GM21529 (cell line): ENCODE measurements at regions not wholly inside any gene's neighbourhood (a gene's known extent, or its start where the extent isn't known, plus 50 kb on each side); places are given as distances from the start of the nearest gene placed in this dataset.

Experiments used
- ATAC-seq: cut with Tn5 transposase; IDR thresholded peaks from one replicate; pipeline ENCODE4 v1.9.1; 2021; ENCODE audit not compliant: unreplicated experiment

DNA sequence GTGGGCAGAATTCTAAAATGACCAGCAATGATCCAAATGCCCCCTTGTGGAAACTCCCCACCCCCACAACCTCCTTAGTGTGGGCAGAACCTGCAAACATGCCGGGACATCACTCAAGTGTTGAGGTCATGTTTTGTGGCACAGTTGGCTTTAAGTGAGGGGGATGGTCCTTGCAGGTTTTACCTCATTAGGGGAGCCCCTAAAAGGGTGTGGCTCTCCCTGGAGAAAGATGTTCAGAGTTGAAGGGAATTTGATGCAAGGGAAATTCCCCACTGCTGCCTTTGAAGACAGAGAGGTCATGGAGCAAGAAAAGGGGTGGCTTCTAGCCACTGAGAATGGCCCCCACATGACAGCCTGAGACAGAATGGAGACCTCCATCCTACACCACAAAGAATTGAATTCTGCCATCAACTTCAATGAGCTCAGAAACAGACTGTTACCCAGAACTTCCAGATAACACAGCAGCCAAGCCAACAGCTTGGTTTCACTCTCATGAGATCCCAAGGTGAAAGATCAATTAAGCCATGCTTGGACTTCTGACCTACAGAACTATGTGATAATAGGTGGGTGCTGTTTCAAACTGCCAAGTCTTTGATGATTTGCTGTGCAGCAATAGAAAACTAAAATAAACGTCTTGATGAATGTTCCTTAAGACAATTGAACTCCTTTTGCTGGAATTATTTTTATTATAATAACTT is 103.4 kb downstream of the MED10 start:
- ATAC-seq, result no peak

DNA sequence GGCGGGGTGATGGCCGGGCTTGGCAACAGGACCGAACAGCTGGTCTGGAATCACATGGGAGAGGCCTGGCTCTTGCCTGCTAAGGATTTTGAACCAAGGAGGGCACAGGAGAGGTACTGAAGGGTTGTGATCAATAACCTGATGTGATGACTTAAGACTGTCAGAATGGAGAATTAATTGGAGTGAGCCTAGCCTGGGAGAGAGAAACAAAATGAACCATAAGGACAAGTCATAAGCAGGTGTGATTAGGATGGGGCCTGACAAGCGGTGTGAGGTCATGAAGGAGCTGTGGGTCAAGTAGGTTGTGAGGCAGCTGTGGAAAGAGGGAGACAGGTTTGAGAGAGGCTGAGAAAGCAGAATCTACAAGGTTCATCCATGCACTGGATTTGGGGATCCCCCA is 104.6 kb downstream of the MED10 start:
- ATAC-seq, result no peak

DNA sequence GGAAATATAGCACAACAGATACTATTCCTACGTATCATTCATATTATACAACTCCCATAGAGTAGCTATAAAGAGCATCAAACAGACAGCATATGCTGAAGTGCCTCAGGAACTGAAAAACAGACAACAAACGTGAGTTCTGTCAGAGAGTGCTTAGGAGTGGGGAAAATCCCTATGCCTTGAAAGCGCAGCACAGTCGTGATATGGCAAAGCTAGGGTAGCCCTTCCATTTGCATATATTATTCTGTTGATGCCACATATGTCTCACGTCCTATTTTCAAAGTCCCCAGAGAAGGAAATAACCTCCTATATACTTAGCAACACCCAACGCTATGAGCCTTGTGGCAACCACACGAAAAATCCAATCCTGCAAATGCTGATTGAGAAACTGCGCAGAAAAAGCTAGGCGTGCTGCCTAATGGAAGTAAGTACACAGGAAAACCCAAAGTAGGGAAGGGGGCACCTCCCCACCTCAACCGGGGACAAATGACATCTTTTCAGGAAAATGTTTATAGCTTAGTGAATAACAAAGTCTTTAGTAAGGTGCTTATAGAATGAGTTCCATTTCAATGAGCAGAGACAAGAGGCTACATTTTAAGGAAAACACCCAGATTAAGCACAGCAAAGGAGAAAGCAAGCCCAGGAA is 105.1 kb downstream of the MED10 start:
- peak; percentile 89 for ATAC-seq

DNA sequence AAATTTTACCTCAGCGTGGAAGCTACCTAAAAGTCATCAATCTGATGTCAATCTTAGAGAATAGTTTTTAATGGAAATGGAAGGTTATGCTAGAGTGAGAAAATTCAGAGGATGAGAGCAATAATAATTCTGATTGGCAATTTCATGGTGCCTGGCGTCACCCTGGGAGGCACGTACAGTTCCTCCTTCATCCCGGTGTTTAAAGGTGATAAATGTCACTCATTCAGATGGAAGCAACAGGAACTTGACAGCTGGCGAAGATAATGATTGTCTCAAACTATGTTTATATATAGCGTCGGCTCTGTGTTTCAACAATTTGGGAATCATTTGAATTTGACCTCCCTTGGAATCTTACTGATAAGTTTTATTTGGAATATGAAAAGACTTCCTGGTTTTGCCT is 108.4 kb downstream of the MED10 start:
- ATAC-seq, result no peak

DNA sequence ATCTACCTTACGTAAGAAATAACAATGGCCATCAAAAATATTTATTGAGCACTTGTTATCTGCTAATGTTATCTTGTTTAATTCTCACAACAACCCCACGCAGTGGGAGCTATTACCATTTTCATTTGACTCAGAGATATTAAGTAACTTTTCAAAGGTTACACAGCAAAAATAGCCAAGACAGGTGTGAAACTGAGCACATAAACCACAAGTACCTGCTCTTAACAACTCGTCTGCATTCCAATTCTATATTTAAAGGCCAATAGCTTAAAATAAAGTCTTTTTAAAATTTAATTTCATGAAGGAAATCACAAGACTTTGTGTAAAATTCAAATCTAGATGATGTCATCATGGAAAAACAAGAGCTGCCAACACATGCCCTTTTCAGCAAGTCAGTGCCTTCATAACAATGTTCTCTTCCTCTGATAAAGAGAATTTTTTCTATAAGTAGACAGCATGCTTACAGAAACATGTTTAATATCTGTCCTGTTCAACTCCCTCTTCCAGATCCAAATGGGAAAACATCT is 111.6 kb downstream of the MED10 start:
- no peak for ATAC-seq

DNA sequence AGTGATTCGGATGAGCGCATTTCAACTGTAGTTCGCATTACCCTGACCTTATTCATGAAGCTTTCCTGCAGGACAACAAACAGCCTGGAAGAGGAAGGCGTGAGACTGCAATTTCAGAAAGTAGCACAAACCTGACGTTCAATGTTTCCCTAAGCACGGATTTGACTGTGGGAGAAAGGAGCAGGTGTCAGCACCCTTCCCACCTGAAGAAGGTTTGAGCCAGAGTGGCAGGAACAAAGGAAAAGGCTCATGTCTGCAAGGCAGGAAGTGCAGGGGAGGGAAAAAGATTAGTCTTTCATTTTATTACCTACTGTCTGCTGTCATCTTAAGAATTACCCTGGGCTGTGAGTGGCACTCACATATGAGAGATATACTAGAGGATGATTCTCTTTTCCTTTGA is 114.0 kb downstream of the MED10 start:
- no peak for ATAC-seq

DNA sequence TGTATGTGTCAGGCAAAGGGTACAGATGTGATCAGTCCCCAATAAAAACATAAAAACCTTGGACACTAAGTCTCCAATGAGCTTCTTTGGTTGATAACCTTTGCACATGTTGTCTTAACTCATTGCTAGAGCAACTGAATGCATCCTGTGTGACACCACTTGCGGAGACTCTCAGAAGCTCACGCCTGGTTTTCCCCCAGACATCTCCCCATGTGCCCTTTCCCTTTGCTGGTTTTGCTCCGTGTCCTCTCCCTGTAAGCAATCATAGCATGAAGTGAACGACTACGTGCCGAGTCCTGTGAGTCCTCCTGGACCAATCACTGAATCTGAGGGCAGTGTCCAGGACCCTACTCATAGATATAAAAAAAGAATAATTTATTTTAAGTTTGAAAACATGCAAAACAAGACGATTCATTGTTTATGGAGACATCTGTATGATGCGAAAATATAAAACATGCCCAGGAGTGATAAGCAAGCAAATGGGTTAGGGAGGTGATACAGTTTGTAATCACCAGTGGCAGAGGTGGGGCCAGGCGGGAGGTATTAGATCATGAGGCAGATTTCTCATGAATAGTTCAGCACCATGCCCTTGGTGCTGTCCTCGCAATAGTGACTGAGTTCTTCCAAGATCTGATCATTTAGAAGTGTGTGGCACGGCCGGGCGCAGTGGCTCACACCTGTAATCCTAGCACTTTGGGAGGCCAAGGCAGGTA is 115.5 kb downstream of the MED10 start:
- no peak for ATAC-seq

DNA sequence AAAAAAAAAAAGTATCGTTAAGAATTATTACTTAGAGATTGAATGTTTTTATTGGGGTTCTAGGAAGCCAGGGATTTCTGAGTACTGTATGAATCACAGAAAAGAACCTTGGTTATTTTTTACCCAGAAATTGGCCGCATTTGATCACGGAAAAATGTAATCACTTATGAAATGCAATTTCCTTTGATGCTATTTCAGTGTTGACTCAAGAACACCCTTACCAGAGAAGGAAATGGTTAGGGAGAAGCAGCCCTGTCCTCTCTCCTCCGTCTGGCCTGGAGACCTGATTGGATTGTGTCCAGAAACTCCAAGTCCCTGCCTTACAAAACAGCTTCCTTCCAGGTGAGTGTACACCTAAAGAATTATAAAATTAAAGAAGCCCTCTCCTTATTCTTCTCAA is 116.7 kb downstream of the MED10 start:
- no peak for ATAC-seq

DNA sequence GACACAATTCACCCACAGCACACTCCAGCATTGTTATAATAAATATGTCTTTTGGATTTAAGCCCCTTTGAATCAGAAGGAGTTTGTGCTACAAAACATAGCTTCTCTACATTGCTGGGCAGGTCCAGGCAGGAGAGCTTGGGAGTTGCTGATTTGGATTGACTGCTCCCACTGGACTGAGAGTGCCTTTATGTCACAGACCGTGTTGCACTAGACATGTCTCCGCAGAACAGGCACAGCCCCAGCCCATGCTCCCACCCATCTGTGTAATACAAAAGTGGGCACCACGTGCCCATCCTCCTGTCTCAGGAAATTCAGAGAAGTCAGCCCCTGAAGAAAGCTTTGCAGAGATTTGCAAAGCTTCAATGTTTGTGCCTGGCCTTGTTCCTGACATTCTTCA is 117.1 kb downstream of the MED10 start:
- no peak for ATAC-seq

DNA sequence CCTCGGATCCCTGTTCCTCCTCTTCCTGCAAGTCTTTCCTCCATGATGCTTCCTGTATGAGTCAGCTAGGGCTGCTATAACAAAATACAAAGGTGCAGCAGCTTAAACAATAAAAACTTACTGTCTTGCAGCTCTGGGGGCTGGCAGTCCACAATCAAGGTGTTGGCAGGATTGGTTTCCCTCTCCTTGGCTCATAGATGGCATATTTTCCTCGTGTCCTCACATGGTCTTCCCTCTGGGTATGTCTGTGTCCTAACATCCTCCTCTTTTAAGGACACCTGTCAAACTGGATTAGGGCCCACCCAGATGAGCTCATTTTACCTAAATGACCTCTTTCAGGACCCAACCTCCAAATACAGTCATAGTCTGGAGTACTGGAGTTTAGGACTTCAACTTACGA is 117.5 kb downstream of the MED10 start:
- ATAC-seq, result no peak

DNA sequence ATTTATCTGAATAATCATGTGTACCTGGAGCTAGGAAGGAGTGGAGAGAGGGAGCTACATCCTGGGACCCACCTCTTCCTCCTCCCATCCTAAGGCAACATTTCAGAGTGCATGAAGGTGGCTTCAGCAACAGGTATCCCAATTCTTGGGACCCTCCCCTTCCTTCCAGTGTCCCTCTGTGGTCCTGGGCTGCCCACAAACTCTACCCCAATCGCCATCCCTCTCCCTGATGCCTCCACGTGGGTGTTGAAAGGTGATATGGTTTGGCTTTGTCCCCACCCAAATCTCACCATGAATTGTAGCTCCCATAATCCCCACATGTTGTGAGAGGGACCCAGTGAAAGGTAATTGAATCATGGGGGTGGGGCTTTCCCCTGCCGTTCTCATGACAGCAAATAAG is 121.4 kb downstream of the MED10 start:
- no peak for ATAC-seq

DNA sequence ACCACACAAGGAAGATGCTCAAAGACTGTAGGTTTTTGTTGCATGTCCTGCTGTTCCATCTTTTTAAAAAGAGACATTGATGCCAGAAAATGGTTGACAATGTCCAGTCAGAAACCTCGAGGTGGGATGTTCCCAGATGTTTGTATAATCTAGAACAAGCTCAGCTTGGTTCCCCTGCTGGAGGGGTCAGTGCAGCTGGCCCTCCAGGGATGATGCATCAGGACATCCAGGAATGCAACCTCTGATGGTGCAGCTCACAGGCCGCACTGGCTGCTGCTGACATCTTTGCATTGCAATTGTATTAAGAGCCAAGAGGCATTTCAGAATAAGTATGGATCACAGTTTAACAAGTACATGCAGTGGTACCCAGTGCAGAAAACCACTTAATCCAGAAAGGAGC is 122.4 kb downstream of the MED10 start:
- no peak for ATAC-seq

DNA sequence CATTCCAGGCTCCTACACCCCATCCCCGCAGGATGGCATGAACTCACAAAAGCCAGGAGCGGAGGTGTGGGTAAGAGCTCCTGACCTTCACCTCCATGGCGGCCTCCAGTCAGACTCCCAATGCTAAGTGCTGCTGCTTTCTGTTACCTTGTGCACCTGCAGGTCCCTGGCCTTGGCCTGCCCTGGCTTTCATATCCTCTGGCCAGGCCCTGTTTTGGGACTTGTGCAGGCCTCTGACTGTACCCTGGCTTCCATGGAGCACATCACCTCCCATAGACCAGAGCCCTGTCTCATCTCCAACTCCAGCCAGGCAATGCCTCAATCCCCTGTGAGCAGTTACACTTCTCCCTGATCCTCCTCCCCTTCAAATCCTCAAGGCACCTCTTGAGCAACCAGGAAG is 124.5 kb downstream of the MED10 start:
- no peak for ATAC-seq

DNA sequence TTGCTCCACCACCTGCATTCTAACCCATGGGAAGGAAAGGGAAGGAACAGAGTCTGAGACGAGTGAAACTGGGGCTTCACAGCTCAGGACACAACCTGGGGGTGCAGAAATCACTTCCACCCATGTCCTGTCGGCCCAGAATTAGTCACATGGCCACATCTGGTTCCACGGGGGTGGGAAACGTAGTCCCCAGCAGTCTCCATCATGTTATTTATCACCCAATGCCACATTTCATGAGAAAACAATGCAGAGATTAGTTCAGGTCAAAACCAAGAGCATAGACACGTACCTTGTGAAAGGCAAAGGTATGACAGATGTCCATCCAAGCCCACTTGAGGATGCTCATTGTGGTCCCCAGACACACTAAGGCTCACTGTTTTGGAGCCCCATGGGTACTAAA is 125.1 kb downstream of the MED10 start:
- no peak for ATAC-seq

DNA sequence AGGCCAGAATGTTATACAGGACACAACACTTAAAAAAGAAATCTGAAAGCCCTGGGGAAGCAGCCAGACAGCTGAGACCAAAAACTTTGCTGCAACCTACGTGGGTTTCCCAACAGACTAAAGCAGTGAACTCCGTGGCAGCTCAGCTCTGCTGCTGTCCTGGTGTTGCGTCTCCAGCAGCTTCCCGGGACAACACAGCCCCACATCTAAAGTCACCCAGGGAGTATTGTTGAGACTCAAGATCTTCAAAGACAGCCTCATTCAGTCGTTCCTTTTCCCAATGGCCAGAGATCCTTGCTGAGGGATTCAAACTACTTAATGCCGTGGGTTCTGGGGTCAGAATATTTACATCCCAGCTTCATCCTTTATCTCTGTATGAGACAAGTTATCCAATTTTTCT is 125.8 kb downstream of the MED10 start:
- ATAC-seq, result no peak

DNA sequence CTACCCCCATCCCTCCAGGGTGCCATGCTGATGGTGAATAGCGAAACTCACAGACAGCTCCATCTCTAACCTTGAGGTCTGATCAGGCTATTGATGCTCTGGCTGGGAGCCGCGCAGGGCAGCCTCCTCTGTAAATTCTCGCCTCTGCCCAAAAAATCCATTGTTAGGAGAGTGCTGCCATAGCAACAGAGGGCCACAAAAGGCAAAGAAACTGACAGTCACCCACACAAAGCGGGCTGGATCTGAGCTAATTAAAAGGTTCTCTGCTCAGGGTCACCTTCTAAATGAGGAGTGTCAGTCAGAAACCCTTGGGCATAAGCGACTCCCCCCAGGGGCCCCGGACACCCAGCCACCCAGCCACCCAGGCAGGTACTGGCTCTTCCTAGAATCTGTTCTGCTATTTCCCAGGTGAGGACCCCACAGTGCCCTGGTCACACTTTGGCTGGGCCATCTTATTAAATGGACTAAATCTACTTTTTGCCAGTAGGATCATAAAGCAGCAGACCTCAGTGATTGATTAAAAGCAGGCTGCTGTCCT is 126.7 kb downstream of the MED10 start:
- ATAC-seq, result no peak

DNA sequence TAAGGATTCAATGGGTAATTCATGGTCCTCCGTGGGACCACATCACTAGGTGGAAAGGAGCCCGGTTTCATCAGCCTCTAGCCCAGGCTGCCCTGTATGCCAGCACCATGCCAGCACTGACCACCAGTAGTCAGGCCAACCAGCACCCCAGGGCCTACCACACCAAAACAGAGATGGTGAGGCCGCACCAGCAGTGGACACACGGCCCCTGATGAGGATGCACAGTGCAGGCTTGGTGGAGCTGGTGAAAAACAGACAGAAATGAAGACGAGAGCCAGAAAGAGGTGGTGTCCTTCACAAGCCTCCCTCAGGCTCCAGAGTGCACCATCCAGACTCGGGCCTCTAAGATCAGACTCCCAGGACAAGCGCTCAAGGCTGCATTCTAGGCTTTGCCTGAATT is 128.2 kb downstream of the MED10 start:
- no peak for ATAC-seq

DNA sequence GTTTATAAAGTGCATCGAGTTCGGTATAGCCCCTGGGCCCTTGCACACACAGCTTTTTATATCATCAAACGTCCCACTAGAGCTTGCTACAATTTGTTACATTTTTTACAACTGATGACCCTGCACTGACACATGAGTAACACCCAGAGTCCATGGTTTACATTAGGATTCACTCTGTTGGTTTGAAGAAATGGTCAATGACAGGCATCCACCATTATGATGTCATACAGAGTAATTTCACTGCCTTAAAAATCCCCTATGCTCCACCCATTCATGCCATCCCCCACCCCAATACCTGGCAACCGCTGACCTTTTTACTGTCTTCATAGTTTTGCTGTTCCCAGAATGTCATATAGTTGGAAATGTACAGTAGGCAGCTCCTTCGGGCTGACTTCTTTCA is 130.2 kb downstream of the MED10 start:
- no peak for ATAC-seq

DNA sequence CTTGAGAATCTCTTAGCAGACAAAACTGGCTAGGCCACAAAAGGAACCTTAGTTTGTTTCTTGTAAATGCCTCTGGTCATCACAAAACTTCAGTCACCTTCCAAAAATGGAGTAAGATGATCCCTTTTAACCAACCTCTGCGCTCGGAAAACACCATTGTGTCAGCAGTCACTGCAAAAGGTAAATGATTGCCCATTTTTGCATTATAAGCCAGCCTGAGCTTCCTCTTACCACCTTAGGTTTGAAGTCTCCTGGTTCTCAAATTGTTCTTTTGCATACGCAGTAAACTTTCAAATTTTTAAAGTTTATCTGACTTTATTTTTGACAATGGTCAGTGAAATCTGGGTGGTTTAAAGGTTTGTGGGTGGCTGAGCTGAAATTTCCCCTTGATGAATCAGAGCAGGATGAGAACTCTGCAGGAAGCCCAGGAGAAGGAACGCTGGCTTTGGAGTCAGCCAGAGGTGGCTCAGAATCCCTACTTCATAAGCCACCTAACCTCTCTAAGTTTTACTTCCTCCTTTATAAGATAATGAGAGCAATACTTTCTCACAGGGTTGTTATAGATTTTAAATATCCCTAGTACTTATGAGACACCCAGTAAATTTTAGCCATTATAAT is 131.4 kb downstream of the MED10 start:
- peak; percentile 79 for ATAC-seq

DNA sequence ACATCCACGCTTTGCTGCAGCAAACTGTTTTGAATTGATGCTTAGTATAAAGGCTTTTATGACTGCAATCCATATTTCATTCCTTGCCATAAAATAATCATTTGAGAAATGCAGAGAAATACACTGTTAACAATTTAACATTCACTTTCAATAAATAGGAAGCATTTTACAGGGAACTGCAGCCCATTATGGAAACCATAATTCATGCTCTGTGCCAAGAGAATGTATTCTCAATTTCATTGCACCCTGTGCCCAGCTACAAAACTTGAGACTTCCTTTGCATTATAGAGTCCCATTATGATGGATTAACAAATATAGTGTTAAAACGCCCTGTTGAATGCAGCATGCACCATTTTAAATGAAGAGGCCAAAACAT is 134.0 kb downstream of the MED10 start:
- no peak for ATAC-seq

DNA sequence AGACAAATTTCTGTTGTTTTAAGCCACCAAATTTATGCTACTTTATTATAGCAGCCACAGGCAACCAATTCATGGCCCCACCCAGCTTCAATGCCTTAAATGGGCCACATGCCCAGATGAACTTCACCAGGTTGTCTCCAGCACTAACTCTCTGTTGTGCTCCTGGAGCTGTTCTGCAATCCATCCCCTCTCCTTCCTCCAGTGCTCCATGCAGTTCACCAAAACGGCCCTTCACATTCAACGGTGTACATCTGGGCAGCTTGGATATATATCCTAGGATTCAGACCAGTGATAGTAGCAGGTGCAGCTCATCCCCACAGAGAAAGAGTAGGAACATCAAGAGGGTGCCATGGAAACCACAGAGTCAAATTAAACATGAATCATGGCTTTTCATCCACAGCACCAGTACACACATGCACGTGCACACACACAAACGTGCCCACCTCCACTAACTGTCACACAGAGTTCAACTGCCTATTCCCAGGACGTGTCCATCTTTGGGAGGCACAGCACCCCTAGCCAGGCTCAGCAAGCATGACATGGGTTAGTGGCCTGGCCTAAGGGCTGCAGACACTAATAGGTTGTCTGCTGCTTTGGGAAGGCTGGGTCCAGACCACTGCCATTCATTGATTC is 134.5 kb downstream of the MED10 start:
- ATAC-seq, result no peak
